ENCODE measurements at regions not wholly inside any gene's neighbourhood (a gene's known extent, or its start where the extent isn't known, plus 50 kb on each side); places are given as distances from the start of the nearest gene placed in this dataset.

- H4K20me1 ChIP-seq (ENCODE audit: insufficient read depth, low read length), result no peaks in the 10 kb centered on the region
- DNase-seq, result no peak
- H3K36me3 ChIP-seq (replicated peaks in 1 of 2; ENCODE audit: control insufficient read depth in 1 of 2, insufficient read depth in 2 of 2, low read length in 2 of 2), result no peaks in the 10 kb centered on the region
- TF ChIP-seq CTCF (IDR thresholded peaks at IDR 0.05), result no peak
- no peak overlapping the region for H3K27ac Mint-ChIP-seq
- H3K27me3 ChIP-seq (ENCODE audit: control insufficient read depth in 2 of 2, insufficient read depth in 2 of 2, low read length in 2 of 2), result peaks cover 0 to 2% of the 10 kb centered on the region in 2 donors
- H3K9me3 Mint-ChIP-seq, result peaks cover 0 to 2% (median 0%) of the 10 kb centered on the region in 7 donors
- no peaks in the 10 kb centered on the region for H3K36me3 Mint-ChIP-seq
- intact Hi-C loops (cut with micrococcal nuclease), result no loop called here
- no CpG with 5 or more reads among the region's 2 CpGs for WGBS (ENCODE audit: insufficient coverage)
- H3K27me3 Mint-ChIP-seq (ENCODE audit: low read depth in 3 of 3), result peaks cover 8 to 15% (median 14%) of the 10 kb centered on the region in 3 donors
- no peaks in the 10 kb centered on the region for H3K9me3 ChIP-seq (replicated peaks in 1 of 2; ENCODE audit: control insufficient read depth in 1 of 2, insufficient read depth in 1 of 2, low read length in 2 of 2)
- no peaks in the 10 kb centered on the region for H3K79me2 ChIP-seq (ENCODE audit: insufficient read depth, low read length)
- no peaks in the 10 kb centered on the region for H3K4me1 Mint-ChIP-seq
- no peak overlapping the region for H3K4me3 ChIP-seq (replicated peaks in 1 of 3; ENCODE audit: low read depth in 2 of 3, low read length in 3 of 3)
- H3K9ac ChIP-seq (ENCODE audit: insufficient read depth, low read length, poor library complexity, severe bottlenecking), result no peak overlapping the region
- no peak overlapping the region for H3K27ac ChIP-seq (ENCODE audit: low read depth in 1 of 2, low read length in 2 of 2)
- H3K4me1 ChIP-seq (ENCODE audit: control insufficient read depth in 1 of 2, insufficient read depth in 2 of 2, low read length in 2 of 2), result no peaks in the 10 kb centered on the region
- no peak overlapping the region for H3K4me3 Mint-ChIP-seq
- H2AFZ ChIP-seq (ENCODE audit: insufficient read depth, low read depth, low read length, poor library complexity, severe bottlenecking), result no peak overlapping the region
- H3K4me2 ChIP-seq (replicated peaks; ENCODE audit: extremely low read depth, low read length, poor library complexity, severe bottlenecking), result no peak overlapping the region
Observed at GRCh38 chr15:88747631-88748030, 55.6 kb upstream of the ACAN start.

GRCh38 chr15:88748081-88748480, 55.2 kb upstream of the ACAN start:
- Histone ChIP-seq H3K4me2 (replicated peaks; ENCODE audit: extremely low read depth, low read length, poor library complexity, severe bottlenecking) (no peak overlapping the region), H3K9ac (ENCODE audit: insufficient read depth, low read length, poor library complexity, severe bottlenecking) (no peak overlapping the region), H3K4me1 (ENCODE audit: control insufficient read depth in 1 of 2, insufficient read depth in 2 of 2, low read length in 2 of 2) (no peaks in the 10 kb centered on the region), H3K4me3 (replicated peaks in 1 of 3; ENCODE audit: low read depth in 2 of 3, low read length in 3 of 3) (no peak overlapping the region), H3K36me3 (replicated peaks in 1 of 2; ENCODE audit: control insufficient read depth in 1 of 2, insufficient read depth in 2 of 2, low read length in 2 of 2) (no peaks in the 10 kb centered on the region), H3K27me3 (ENCODE audit: control insufficient read depth in 2 of 2, insufficient read depth in 2 of 2, low read length in 2 of 2) (peaks cover 0 to 5% of the 10 kb centered on the region in 2 donors), H4K20me1 (ENCODE audit: insufficient read depth, low read length) (no peaks in the 10 kb centered on the region), H3K79me2 (ENCODE audit: insufficient read depth, low read length) (no peaks in the 10 kb centered on the region), H2AFZ (ENCODE audit: insufficient read depth, low read depth, low read length, poor library complexity, severe bottlenecking) (no peak overlapping the region), H3K27ac (ENCODE audit: low read depth in 1 of 2, low read length in 2 of 2) (no peak overlapping the region), H3K9me3 (replicated peaks in 1 of 2; ENCODE audit: control insufficient read depth in 1 of 2, insufficient read depth in 1 of 2, low read length in 2 of 2) (no peaks in the 10 kb centered on the region)
- Mint-ChIP-seq H3K4me3 (no peak overlapping the region), H3K27me3 (ENCODE audit: low read depth in 3 of 3) (peaks cover 8 to 18% (median 14%) of the 10 kb centered on the region in 3 donors), H3K9me3 (peaks cover 0 to 2% (median 0%) of the 10 kb centered on the region in 7 donors), H3K36me3 (no peaks in the 10 kb centered on the region), H3K27ac (no peak overlapping the region), H3K4me1 (no peaks in the 10 kb centered on the region)
- intact Hi-C loops (cut with micrococcal nuclease), result no loop called here
- DNase-seq, result no peak
- TF ChIP-seq CTCF (IDR thresholded peaks at IDR 0.05), result no peak
- WGBS (ENCODE audit: insufficient coverage), result no CpG with 5 or more reads among the region's 3 CpGs
